Stimulated activated naive CD8-positive, alpha-beta T cell treated with anti-CD3 and anti-CD28 coated beads, Interleukin-15, Interleukin-2, amounts not matched to agents 100 ng/mL and 50 ng/mL, for 24 hours (primary cell): ENCODE measurements at regions not wholly inside any gene's neighbourhood (a gene's known extent, or its start where the extent isn't known, plus 50 kb on each side); places are given as distances from the start of the nearest gene placed in this dataset.

ENCODE experiments used
- H3K27ac Mint-ChIP-seq: one replicate; pipeline ENCODE4 v1.8.0; 2021; ENCODE audit warnings: mild to moderate bottlenecking, mixed read lengths
- H3K27me3 Mint-ChIP-seq: one replicate; pipeline ENCODE4 v1.8.0; 2021; ENCODE audit warnings: mixed read lengths
- H3K36me3 Mint-ChIP-seq: one replicate; pipeline ENCODE4 v1.8.0; 2021; ENCODE audit warnings: low read depth, mixed read lengths
- H3K4me1 Mint-ChIP-seq: one replicate; pipeline ENCODE4 v1.8.0; 2021; ENCODE audit warnings: low read depth, mixed read lengths
- H3K4me3 Mint-ChIP-seq: one replicate; pipeline ENCODE4 v1.8.0; 2021; ENCODE audit warnings: mild to moderate bottlenecking, mixed read lengths
- H3K9me3 Mint-ChIP-seq: one replicate; pipeline ENCODE4 v1.8.0; 2021; ENCODE audit warnings: mixed read lengths

- Mint-ChIP-seq H3K4me3 (no peak overlapping the region), H3K9me3 (peaks cover 4% of the 10 kb centered on the region), H3K36me3 (no peaks in the 10 kb centered on the region), H3K4me1 (no peaks in the 10 kb centered on the region), H3K27me3 (no peaks in the 10 kb centered on the region), H3K27ac (no peak overlapping the region)
Measured at GRCh38 chr4:22336822-22337221, 179.0 kb downstream of the ADGRA3 start.

- Mint-ChIP-seq H3K4me3 (no peak overlapping the region), H3K27me3 (no peaks in the 10 kb centered on the region), H3K27ac (no peak overlapping the region), H3K4me1 (no peaks in the 10 kb centered on the region), H3K9me3 (peaks cover 10% of the 10 kb centered on the region), H3K36me3 (no peaks in the 10 kb centered on the region)
Measured at GRCh38 chr4:22334155-22334554, 181.7 kb downstream of the ADGRA3 start.

GRCh38 chr4:22324422-22324821 lies 191.4 kb downstream of the ADGRA3 start:
- Mint-ChIP-seq H3K27ac (no peak overlapping the region), H3K36me3 (no peaks in the 10 kb centered on the region), H3K9me3 (no peaks in the 10 kb centered on the region), H3K27me3 (no peaks in the 10 kb centered on the region), H3K4me1 (no peaks in the 10 kb centered on the region), H3K4me3 (no peak overlapping the region)

GRCh38 chr4:22323691-22324090 lies 192.2 kb downstream of the ADGRA3 start:
- no peak overlapping the region for H3K4me3 Mint-ChIP-seq
- no peaks in the 10 kb centered on the region for H3K27me3 Mint-ChIP-seq
- H3K9me3 Mint-ChIP-seq = no peaks in the 10 kb centered on the region
- no peaks in the 10 kb centered on the region for H3K4me1 Mint-ChIP-seq
- H3K27ac Mint-ChIP-seq = no peak overlapping the region
- no peaks in the 10 kb centered on the region for H3K36me3 Mint-ChIP-seq

GRCh38 chr4:22322996-22323395 lies 192.9 kb downstream of the ADGRA3 start:
- H3K4me1 Mint-ChIP-seq = no peaks in the 10 kb centered on the region
- H3K9me3 Mint-ChIP-seq = no peaks in the 10 kb centered on the region
- no peak overlapping the region for H3K27ac Mint-ChIP-seq
- no peak overlapping the region for H3K4me3 Mint-ChIP-seq
- H3K27me3 Mint-ChIP-seq = no peaks in the 10 kb centered on the region
- H3K36me3 Mint-ChIP-seq = no peaks in the 10 kb centered on the region

GRCh38 chr4:22315628-22316027 lies 200.2 kb downstream of the ADGRA3 start:
- H3K36me3 Mint-ChIP-seq = no peaks in the 10 kb centered on the region
- H3K4me1 Mint-ChIP-seq = no peaks in the 10 kb centered on the region
- no peak overlapping the region for H3K27ac Mint-ChIP-seq
- H3K4me3 Mint-ChIP-seq = no peak overlapping the region
- no peaks in the 10 kb centered on the region for H3K27me3 Mint-ChIP-seq
- H3K9me3 Mint-ChIP-seq = peaks cover 4% of the 10 kb centered on the region

- H3K4me1 Mint-ChIP-seq = no peaks in the 10 kb centered on the region
- H3K4me3 Mint-ChIP-seq = no peak overlapping the region
- H3K9me3 Mint-ChIP-seq = peaks cover 4% of the 10 kb centered on the region
- H3K36me3 Mint-ChIP-seq = no peaks in the 10 kb centered on the region
- H3K27ac Mint-ChIP-seq = no peak overlapping the region
- no peaks in the 10 kb centered on the region for H3K27me3 Mint-ChIP-seq
Measured at GRCh38 chr4:22313976-22314375, 201.9 kb downstream of the ADGRA3 start.

- Mint-ChIP-seq H3K27ac (no peak overlapping the region), H3K36me3 (no peaks in the 10 kb centered on the region), H3K9me3 (peaks cover 4% of the 10 kb centered on the region), H3K4me3 (no peak overlapping the region), H3K27me3 (no peaks in the 10 kb centered on the region), H3K4me1 (no peaks in the 10 kb centered on the region)
Measured at GRCh38 chr4:22312113-22312512, 203.8 kb downstream of the ADGRA3 start.

- Mint-ChIP-seq H3K27me3 (no peaks in the 10 kb centered on the region), H3K4me1 (no peaks in the 10 kb centered on the region), H3K9me3 (peaks cover 11% of the 10 kb centered on the region), H3K27ac (no peak overlapping the region), H3K4me3 (no peak overlapping the region), H3K36me3 (no peaks in the 10 kb centered on the region)
Measured at GRCh38 chr4:22301253-22301652, 214.6 kb downstream of the ADGRA3 start.

- Mint-ChIP-seq H3K9me3 (peaks cover 7% of the 10 kb centered on the region), H3K36me3 (no peaks in the 10 kb centered on the region), H3K27ac (no peak overlapping the region), H3K4me1 (no peaks in the 10 kb centered on the region), H3K4me3 (no peak overlapping the region), H3K27me3 (no peaks in the 10 kb centered on the region)
Measured at GRCh38 chr4:22299678-22300077, 216.2 kb downstream of the ADGRA3 start.

GRCh38 chr4:22287631-22288030 lies 228.2 kb downstream of the ADGRA3 start:
- H3K4me1 Mint-ChIP-seq = no peaks in the 10 kb centered on the region
- no peaks in the 10 kb centered on the region for H3K36me3 Mint-ChIP-seq
- peaks cover 8% of the 10 kb centered on the region for H3K9me3 Mint-ChIP-seq
- no peak overlapping the region for H3K4me3 Mint-ChIP-seq
- H3K27ac Mint-ChIP-seq = no peak overlapping the region
- no peaks in the 10 kb centered on the region for H3K27me3 Mint-ChIP-seq

- Mint-ChIP-seq H3K27ac (no peak overlapping the region), H3K9me3 (peaks cover 10% of the 10 kb centered on the region), H3K27me3 (no peaks in the 10 kb centered on the region), H3K4me3 (no peak overlapping the region), H3K36me3 (no peaks in the 10 kb centered on the region), H3K4me1 (no peaks in the 10 kb centered on the region)
Measured at GRCh38 chr4:22268350-22269025, 247.4 kb downstream of the ADGRA3 start.

GRCh38 chr4:22264261-22264660 lies 251.6 kb downstream of the ADGRA3 start:
- no peaks in the 10 kb centered on the region for H3K36me3 Mint-ChIP-seq
- H3K9me3 Mint-ChIP-seq = peaks cover 7% of the 10 kb centered on the region
- no peaks in the 10 kb centered on the region for H3K27me3 Mint-ChIP-seq
- no peak overlapping the region for H3K27ac Mint-ChIP-seq
- no peak overlapping the region for H3K4me3 Mint-ChIP-seq
- H3K4me1 Mint-ChIP-seq = no peaks in the 10 kb centered on the region

GRCh38 chr4:22253431-22253830 lies 262.4 kb downstream of the ADGRA3 start:
- Mint-ChIP-seq H3K27me3 (no peaks in the 10 kb centered on the region), H3K27ac (no peak overlapping the region), H3K4me1 (no peaks in the 10 kb centered on the region), H3K36me3 (no peaks in the 10 kb centered on the region), H3K9me3 (peaks cover 4% of the 10 kb centered on the region), H3K4me3 (no peak overlapping the region)

- H3K4me1 Mint-ChIP-seq = no peaks in the 10 kb centered on the region
- no peak overlapping the region for H3K4me3 Mint-ChIP-seq
- no peak overlapping the region for H3K27ac Mint-ChIP-seq
- H3K27me3 Mint-ChIP-seq = no peaks in the 10 kb centered on the region
- H3K36me3 Mint-ChIP-seq = no peaks in the 10 kb centered on the region
- peaks cover 3% of the 10 kb centered on the region for H3K9me3 Mint-ChIP-seq
Measured at GRCh38 chr4:22246847-22247246, 269.0 kb downstream of the ADGRA3 start.

GRCh38 chr4:22245294-22245693 lies 270.6 kb downstream of the ADGRA3 start:
- Mint-ChIP-seq H3K27ac (no peak overlapping the region), H3K27me3 (no peaks in the 10 kb centered on the region), H3K9me3 (peaks cover 9% of the 10 kb centered on the region), H3K4me1 (no peaks in the 10 kb centered on the region), H3K4me3 (no peak overlapping the region), H3K36me3 (no peaks in the 10 kb centered on the region)
